Choroid plexus epithelial cell (primary cell): ENCODE measurements at regions not wholly inside any gene's neighbourhood (a gene's known extent, or its start where the extent isn't known, plus 50 kb on each side); places are given as distances from the start of the nearest gene placed in this dataset.

Source experiments
- DNase-seq: peaks from one replicate; pipeline ENCODE4 v3.0.0-alpha.2; 2010; ENCODE audit warnings: low read depth
- H3K4me3 ChIP-seq: 2 replicates; pipeline ENCODE4 v1.5.1; 2011; ENCODE audit warnings: low read depth, mild to moderate bottlenecking, control low read depth, low read length, moderate library complexity
- TF ChIP-seq, protein P1 (sequence below): conservative IDR thresholded peaks from 2 replicates; pipeline ENCODE4 v1.5.1; 2011; ENCODE audit warnings: low read depth, mild to moderate bottlenecking, control low read depth, inconsistent platforms, low read length, moderate library complexity

DNA sequence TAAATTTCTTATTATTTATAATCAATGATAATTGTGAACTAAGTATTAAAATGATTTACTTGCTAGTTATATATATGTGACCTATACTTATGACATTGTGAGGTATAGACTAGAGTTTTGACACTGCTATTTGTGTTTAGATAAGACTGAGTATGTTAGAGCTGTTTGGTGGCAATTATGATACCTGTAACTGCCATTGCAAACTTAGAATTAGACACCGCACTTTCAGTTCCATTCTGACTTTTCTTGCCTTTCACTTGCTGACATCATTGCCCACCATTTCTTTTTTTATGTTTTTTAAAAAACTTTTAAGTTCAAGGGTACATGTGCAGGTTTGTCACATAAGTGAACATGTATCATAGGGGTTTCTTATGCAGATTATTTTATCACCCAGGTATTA lies 214.5 kb downstream of the MBL2 start:
- H3K4me3 ChIP-seq: no peak overlapping the region
- no peak for DNase-seq
- TF ChIP-seq, protein P1, sequence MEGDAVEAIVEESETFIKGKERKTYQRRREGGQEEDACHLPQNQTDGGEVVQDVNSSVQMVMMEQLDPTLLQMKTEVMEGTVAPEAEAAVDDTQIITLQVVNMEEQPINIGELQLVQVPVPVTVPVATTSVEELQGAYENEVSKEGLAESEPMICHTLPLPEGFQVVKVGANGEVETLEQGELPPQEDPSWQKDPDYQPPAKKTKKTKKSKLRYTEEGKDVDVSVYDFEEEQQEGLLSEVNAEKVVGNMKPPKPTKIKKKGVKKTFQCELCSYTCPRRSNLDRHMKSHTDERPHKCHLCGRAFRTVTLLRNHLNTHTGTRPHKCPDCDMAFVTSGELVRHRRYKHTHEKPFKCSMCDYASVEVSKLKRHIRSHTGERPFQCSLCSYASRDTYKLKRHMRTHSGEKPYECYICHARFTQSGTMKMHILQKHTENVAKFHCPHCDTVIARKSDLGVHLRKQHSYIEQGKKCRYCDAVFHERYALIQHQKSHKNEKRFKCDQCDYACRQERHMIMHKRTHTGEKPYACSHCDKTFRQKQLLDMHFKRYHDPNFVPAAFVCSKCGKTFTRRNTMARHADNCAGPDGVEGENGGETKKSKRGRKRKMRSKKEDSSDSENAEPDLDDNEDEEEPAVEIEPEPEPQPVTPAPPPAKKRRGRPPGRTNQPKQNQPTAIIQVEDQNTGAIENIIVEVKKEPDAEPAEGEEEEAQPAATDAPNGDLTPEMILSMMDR: no peak

DNA sequence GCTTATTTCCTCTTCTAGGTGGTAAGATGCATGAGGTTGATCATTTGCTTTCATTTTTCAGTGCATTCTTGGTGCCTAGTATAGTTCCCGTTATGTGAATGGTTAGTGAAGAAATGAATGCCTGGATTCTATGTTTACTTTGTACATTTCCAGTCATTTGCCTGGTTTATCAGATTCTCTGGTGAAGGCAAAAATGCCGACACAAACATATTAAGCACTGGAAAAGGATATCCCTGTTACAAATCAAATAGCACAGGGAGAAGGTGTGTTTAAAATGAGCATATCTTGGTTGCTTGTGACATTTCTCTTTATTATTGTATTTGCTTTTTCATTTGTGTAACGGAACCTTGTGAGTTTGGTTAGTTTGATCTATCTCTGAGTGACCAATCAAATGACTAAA lies 211.3 kb downstream of the MBL2 start:
- H3K4me3 ChIP-seq: no peak overlapping the region
- TF ChIP-seq, protein P1: no peak
- no peak for DNase-seq

DNA sequence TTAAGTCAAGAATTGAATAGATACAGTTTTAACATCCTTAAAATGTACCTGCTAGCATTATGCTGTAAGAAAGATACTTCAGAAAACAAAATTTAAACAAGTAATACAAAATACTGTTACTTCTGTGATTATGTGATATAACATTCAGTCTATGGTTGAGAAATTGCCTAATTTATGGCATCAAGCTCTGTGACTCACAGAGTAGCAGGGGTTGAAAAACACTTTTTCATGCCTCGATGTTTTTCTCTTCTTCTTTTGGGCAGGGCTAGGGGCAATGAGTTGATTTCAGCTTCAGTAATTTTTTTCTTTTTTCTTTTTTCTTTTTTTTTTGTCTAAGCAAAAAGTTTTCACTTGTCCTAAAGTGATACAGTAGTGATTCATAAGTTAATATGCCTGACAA lies 209.2 kb downstream of the MBL2 start:
- TF ChIP-seq, protein P1: no peak
- DNase-seq: peak; percentile 34
- H3K4me3 ChIP-seq: no peak overlapping the region

DNA sequence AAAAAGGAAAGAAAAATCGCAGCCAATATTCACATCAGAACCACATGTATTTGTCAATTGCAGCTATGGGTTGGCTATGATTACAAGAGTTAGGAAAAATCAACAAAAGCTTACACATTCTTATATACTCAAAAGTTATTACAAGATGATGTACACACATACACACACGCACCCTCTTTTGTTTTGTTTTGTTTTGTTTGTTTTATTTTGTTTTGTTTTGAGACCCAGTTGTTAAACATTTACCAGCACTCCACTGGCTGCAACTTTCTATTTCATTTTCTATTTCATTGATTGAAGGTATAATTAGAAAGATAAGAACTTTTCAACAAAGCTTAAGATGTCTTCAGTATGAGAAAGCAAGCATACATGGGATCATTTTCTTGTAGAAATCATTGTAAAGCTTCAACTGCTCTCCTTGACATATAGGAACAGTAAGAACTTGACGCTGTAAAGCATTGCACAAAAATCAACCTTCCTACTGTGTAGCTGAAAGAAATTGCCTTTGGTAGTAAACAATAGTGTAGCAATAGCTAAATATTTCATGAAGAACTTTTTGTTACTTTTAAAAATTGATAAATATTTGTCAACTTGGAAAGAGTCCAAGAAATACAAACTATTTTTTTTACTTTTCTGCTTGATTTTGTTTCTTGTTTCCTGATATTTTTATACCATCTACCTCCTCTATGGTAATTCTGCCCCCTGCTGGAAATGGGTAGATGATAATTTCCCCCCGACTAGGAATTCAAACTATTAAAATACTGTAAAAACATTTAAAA lies 205.9 kb downstream of the MBL2 start:
- TF ChIP-seq, protein P1: peak; percentile 70
- peak overlapping the region; percentile 37 for H3K4me3 ChIP-seq
- DNase-seq: peak; percentile 86

DNA sequence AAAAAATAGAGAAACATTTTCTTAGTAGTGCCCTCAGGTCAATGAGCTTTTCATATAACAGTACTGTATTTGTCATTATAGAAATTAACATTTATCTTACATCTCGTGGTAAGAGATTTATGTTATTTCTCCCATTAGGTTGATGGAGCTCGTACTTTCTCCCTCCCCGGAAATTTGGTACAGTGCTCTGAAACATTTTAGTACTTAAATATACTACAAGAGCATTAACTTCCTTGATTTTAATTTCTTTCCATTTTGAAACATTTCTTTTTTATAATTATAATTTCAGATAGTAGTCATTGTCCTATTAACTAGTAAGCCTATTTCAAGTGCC lies 205.4 kb downstream of the MBL2 start:
- DNase-seq: no peak
- TF ChIP-seq, protein P1: no peak
- H3K4me3 ChIP-seq: no peak overlapping the region

DNA sequence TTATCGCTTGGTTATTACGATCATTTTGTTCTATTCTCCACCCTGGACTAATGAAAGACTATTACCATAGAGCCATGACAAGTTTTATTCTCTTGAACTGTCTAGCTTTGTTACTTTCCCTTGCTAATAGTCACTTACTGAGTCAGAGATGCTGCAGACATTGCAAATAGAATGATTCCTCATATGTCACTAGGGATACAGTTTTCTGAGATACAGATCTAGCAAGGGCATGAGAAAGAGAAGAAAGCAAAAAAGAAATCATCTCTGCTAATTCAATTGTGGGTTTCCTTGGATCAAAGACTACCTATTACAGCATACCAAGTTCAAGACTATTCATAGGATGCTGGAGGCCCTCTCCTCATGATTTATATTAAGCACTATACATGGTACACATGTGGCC lies 204.3 kb downstream of the MBL2 start:
- TF ChIP-seq, protein P1: no peak
- no peak overlapping the region for H3K4me3 ChIP-seq
- DNase-seq: no peak

DNA sequence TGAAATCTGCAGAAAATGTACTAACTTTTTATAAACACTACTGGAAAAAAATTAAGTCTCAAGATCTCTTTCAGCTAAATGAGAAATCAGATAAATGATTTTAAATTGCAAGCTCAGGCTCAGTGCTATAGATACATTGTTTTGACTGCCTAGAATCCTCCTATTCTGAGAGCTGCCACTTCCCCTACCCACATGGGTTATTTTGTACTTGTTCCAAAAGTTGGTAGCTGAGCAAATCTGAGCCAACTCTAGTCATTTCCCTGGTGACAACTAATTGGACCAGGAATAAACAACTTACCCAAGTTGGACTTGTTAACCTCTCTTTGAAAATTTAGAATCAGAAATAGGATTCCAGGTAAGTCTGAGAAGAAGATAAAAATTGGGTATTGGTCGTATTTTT lies 202.1 kb downstream of the MBL2 start:
- TF ChIP-seq, protein P1: no peak
- no peak overlapping the region for H3K4me3 ChIP-seq
- DNase-seq: no peak
